ENCODE measurements at regions not wholly inside any gene's neighbourhood (a gene's known extent, or its start where the extent isn't known, plus 50 kb on each side); places are given as distances from the start of the nearest gene placed in this dataset.
A peak's percentile ranks its signal among the peaks of the same experiment; 100 is the strongest.

GRCh38 chr1:229196404-229197264 is 74.3 kb upstream of the RAB4A start:
- no peak for DNase-seq (ENCODE audit: extremely low read depth, insufficient read length)
- Histone ChIP-seq H3K27me3 (replicated peaks; ENCODE audit: control insufficient read depth, insufficient read depth, low read length) (no peaks in the 10 kb centered on the region), H3K36me3 (ENCODE audit: control insufficient read depth, insufficient read depth, low read length) (no peaks in the 10 kb centered on the region), H3K4me3 (replicated peaks; ENCODE audit: low read depth, low read length) (no peak overlapping the region)
- TF ChIP-seq CTCF (IDR thresholded peaks at IDR 0.05; ENCODE audit: insufficient read depth, low read length, poor library complexity, severe bottlenecking): no peak

GRCh38 chr1:229197265-229197585 is 73.7 kb upstream of the RAB4A start:
- no peak overlapping the region for H3K4me3 ChIP-seq (replicated peaks; ENCODE audit: low read depth, low read length)
- H3K36me3 ChIP-seq (ENCODE audit: control insufficient read depth, insufficient read depth, low read length): no peaks in the 10 kb centered on the region
- no peaks in the 10 kb centered on the region for H3K27me3 ChIP-seq (replicated peaks; ENCODE audit: control insufficient read depth, insufficient read depth, low read length)
- DNase-seq (ENCODE audit: extremely low read depth, insufficient read length): no peak
- TF ChIP-seq CTCF (IDR thresholded peaks at IDR 0.05; ENCODE audit: insufficient read depth, low read length, poor library complexity, severe bottlenecking): no peak

- DNase-seq (ENCODE audit: extremely low read depth, insufficient read length): peak; percentile 23
- H3K4me3 ChIP-seq (replicated peaks; ENCODE audit: low read depth, low read length): no peak overlapping the region; the same call in 1 of the 2 replicates
- no peak for TF ChIP-seq CTCF (IDR thresholded peaks at IDR 0.05; ENCODE audit: insufficient read depth, low read length, poor library complexity, severe bottlenecking)
- no peaks in the 10 kb centered on the region for H3K36me3 ChIP-seq (ENCODE audit: control insufficient read depth, insufficient read depth, low read length)
- H3K27me3 ChIP-seq (replicated peaks; ENCODE audit: control insufficient read depth, insufficient read depth, low read length): no peaks in the 10 kb centered on the region
Measured at GRCh38 chr1:229199261-229200243, 71.4 kb upstream of the RAB4A start.

GRCh38 chr1:229203030-229203751 is 67.7 kb upstream of the RAB4A start:
- DNase-seq (ENCODE audit: extremely low read depth, insufficient read length): no peak

More at GRCh38 chr1:229203030-229203751, 67.7 kb upstream of the RAB4A start:
- H3K36me3 ChIP-seq (ENCODE audit: control insufficient read depth, insufficient read depth, low read length): no peaks in the 10 kb centered on the region
- H3K4me3 ChIP-seq (replicated peaks; ENCODE audit: low read depth, low read length): no peak overlapping the region
- TF ChIP-seq CTCF (IDR thresholded peaks at IDR 0.05; ENCODE audit: insufficient read depth, low read length, poor library complexity, severe bottlenecking): no peak
- H3K27me3 ChIP-seq (replicated peaks; ENCODE audit: control insufficient read depth, insufficient read depth, low read length): no peaks in the 10 kb centered on the region
